ENCODE measurements at regions not wholly inside any gene's neighbourhood (a gene's known extent, or its start where the extent isn't known, plus 50 kb on each side); places are given as distances from the start of the nearest gene placed in this dataset.

- DNase-seq (ENCODE audit: low spot score): no peak
- 39% methylated on average over 7 of the region's 7 CpGs for WGBS
- TF ChIP-seq POLR2A (IDR thresholded peaks at IDR 0.05): no peak
- TF ChIP-seq, protein P1, sequence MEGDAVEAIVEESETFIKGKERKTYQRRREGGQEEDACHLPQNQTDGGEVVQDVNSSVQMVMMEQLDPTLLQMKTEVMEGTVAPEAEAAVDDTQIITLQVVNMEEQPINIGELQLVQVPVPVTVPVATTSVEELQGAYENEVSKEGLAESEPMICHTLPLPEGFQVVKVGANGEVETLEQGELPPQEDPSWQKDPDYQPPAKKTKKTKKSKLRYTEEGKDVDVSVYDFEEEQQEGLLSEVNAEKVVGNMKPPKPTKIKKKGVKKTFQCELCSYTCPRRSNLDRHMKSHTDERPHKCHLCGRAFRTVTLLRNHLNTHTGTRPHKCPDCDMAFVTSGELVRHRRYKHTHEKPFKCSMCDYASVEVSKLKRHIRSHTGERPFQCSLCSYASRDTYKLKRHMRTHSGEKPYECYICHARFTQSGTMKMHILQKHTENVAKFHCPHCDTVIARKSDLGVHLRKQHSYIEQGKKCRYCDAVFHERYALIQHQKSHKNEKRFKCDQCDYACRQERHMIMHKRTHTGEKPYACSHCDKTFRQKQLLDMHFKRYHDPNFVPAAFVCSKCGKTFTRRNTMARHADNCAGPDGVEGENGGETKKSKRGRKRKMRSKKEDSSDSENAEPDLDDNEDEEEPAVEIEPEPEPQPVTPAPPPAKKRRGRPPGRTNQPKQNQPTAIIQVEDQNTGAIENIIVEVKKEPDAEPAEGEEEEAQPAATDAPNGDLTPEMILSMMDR (IDR thresholded peaks at IDR 0.05): no peak
- TF ChIP-seq POLR2AphosphoS5 (IDR thresholded peaks at IDR 0.05): no peak
- no peak overlapping the region for H3K27ac ChIP-seq
- H3K4me1 ChIP-seq (replicated peaks): no peaks in the 10 kb centered on the region
- intact Hi-C loops (cut with DNase I): no loop called here
- H3K27me3 ChIP-seq (replicated peaks; ENCODE audit: insufficient read depth): no peaks in the 10 kb centered on the region
- no peak overlapping the region for H3K4me3 ChIP-seq
- H3K36me3 ChIP-seq: no peaks in the 10 kb centered on the region
- H3K9me3 ChIP-seq: no peaks in the 10 kb centered on the region
These were observed 1106.2 kb upstream of the CELF2 start for GRCh38 chr10:9911488-9911887.

DNA sequence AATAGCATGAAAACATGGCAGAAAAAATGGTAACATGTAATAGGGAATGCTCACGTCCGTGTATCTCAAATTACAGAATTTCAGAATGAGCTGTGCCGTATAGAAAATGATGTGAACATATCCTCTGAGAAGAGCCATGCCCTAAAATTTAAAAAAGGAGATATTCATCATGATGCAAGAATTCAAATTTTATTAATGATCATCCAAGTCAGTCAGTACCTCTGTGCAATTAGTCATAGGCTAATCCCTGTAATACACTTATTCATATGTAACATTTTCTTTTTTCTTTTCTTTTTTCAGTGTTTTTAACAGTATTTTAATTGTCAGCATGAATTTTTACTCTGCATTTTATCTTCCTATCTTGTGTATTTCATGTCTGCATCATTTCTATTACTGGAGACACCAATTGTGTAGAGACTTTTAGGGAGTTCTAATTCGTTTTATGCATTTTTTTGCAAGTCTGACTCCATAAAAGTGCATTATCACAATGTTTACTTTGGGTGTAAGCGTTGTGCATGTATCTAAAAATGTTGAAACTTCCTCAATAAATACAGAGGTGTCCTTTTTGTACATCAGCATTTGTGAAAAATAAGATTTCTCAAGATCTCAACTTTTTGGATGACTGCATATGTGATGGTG lies 1103.7 kb upstream of the CELF2 start:
- 58% methylated on average over 5 of the region's 5 CpGs for WGBS

DNA sequence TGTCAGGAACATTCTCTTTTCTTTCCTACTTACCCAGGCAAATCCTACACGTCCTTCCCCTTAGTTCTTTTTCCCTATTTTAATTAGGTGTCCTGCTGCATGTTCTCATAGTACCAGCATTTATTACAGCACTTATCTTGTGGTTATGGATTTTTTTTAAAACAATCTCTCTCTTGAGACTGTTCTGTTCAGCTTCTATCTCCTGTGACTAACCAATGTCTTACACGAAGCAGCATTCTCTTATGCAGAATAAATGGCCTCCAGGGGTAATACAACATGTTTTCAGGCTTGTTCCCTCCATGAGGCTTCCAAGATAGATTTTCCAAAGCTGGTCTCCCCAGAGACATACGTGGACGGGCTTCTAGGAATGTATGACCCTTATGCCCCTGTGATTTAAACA lies 1096.1 kb upstream of the CELF2 start:
- TF ChIP-seq, protein P1 (IDR thresholded peaks at IDR 0.05): no peak
- TF ChIP-seq POLR2A (IDR thresholded peaks at IDR 0.05): no peak
- TF ChIP-seq POLR2AphosphoS5 (IDR thresholded peaks at IDR 0.05): no peak
- Histone ChIP-seq H3K9me3 (no peaks in the 10 kb centered on the region), H3K27me3 (replicated peaks; ENCODE audit: insufficient read depth) (no peaks in the 10 kb centered on the region), H3K27ac (no peak overlapping the region), H3K36me3 (no peaks in the 10 kb centered on the region), H3K4me1 (replicated peaks) (no peaks in the 10 kb centered on the region), H3K4me3 (no peak overlapping the region)
- intact Hi-C loops (cut with DNase I): no loop called here
- no peak for DNase-seq (ENCODE audit: low spot score)
- WGBS: 62% methylated on average over 4 of the region's 4 CpGs

More for the DNA sequence above, 1103.7 kb upstream of the CELF2 start:
- Histone ChIP-seq H3K27me3 (replicated peaks; ENCODE audit: insufficient read depth) (no peaks in the 10 kb centered on the region), H3K4me3 (no peak overlapping the region), H3K27ac (no peak overlapping the region), H3K4me1 (replicated peaks) (no peaks in the 10 kb centered on the region), H3K36me3 (no peaks in the 10 kb centered on the region), H3K9me3 (no peaks in the 10 kb centered on the region)
- no peak for DNase-seq (ENCODE audit: low spot score)
- intact Hi-C loops (cut with DNase I): no loop called here
- TF ChIP-seq POLR2AphosphoS5 (IDR thresholded peaks at IDR 0.05) (no peak), POLR2A (IDR thresholded peaks at IDR 0.05) (no peak)
- TF ChIP-seq, protein P1 (IDR thresholded peaks at IDR 0.05): no peak

GRCh38 chr10:9922126-9922870 lies 1095.4 kb upstream of the CELF2 start:
- TF ChIP-seq POLR2A (IDR thresholded peaks at IDR 0.05) (no peak), POLR2AphosphoS5 (IDR thresholded peaks at IDR 0.05) (no peak)
- TF ChIP-seq, protein P1 (IDR thresholded peaks at IDR 0.05): no peak
- Histone ChIP-seq H3K27me3 (replicated peaks; ENCODE audit: insufficient read depth) (no peaks in the 10 kb centered on the region), H3K4me1 (replicated peaks) (no peaks in the 10 kb centered on the region), H3K9me3 (no peaks in the 10 kb centered on the region), H3K4me3 (no peak overlapping the region), H3K36me3 (no peaks in the 10 kb centered on the region), H3K27ac (no peak overlapping the region)
- DNase-seq (ENCODE audit: low spot score): no peak
- intact Hi-C loops (cut with DNase I): no loop called here
- WGBS: 88% methylated on average over 10 of the region's 10 CpGs

DNA sequence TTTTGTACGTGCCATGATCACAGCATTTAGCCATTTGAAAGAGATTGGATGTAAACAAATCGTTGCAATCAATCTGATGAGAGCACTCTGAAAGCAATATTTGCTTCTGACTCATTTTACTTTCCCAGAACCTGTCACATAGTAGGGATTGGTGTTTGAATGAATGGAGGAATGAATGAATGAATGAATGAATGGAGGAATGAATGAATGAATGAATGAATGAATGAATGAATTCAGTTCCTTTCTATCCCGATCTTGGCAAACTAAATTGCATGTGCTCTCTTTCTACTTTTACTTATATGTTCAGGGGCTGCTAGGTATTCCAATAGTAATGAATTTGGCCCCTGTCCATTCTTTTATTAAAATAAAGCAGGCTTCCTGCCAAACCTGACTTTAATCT lies 1091.7 kb upstream of the CELF2 start:
- intact Hi-C loops (cut with DNase I): no loop called here
- WGBS: 74% methylated on average over 3 of the region's 3 CpGs
- TF ChIP-seq POLR2AphosphoS5 (IDR thresholded peaks at IDR 0.05) (no peak), POLR2A (IDR thresholded peaks at IDR 0.05) (no peak)
- TF ChIP-seq, protein P1 (IDR thresholded peaks at IDR 0.05): no peak

More for the DNA sequence above, 1091.7 kb upstream of the CELF2 start:
- no peak for DNase-seq (ENCODE audit: low spot score)
- no peak overlapping the region for H3K4me3 ChIP-seq
- H3K27ac ChIP-seq: no peak overlapping the region
- no peaks in the 10 kb centered on the region for H3K9me3 ChIP-seq
- H3K4me1 ChIP-seq (replicated peaks): no peaks in the 10 kb centered on the region
- no peaks in the 10 kb centered on the region for H3K27me3 ChIP-seq (replicated peaks; ENCODE audit: insufficient read depth)
- H3K36me3 ChIP-seq: no peaks in the 10 kb centered on the region
